ENCODE measurements at regions not wholly inside any gene's neighbourhood (a gene's known extent, or its start where the extent isn't known, plus 50 kb on each side); places are given as distances from the start of the nearest gene placed in this dataset.

- H3K9ac ChIP-seq (ENCODE audit: low read length) = no peak overlapping the region
- H3K4me3 ChIP-seq (ENCODE audit: low read depth, low read length, poor library complexity, severe bottlenecking) = no peak overlapping the region
- H3K36me3 ChIP-seq (ENCODE audit: insufficient read depth, low read length) = no peaks in the 10 kb centered on the region
- H3K79me2 ChIP-seq (ENCODE audit: insufficient read depth, low read length) = no peaks in the 10 kb centered on the region
- no peak overlapping the region for H3K4me2 ChIP-seq (ENCODE audit: low read length)
- H3K27ac ChIP-seq (ENCODE audit: low read depth, low read length, poor library complexity, severe bottlenecking) = no peak overlapping the region
- no peaks in the 10 kb centered on the region for H3K27me3 ChIP-seq (ENCODE audit: insufficient read depth, low read length)
- no peaks in the 10 kb centered on the region for H3F3A ChIP-seq (ENCODE audit: insufficient read depth, low read length)
- no peaks in the 10 kb centered on the region for H4K20me1 ChIP-seq (ENCODE audit: insufficient read depth, low read length)
- no peaks in the 10 kb centered on the region for H3K9me3 ChIP-seq (ENCODE audit: low read length)
- TF ChIP-seq CTCF (IDR thresholded peaks at IDR 0.05; ENCODE audit: low read length) (no peak), EZH2 (IDR thresholded peaks at IDR 0.05; ENCODE audit: borderline replicate concordance, low read length) (no peak)
- H2AFZ ChIP-seq (ENCODE audit: low read length) = no peak overlapping the region
- no peaks in the 10 kb centered on the region for H3K4me1 ChIP-seq (ENCODE audit: insufficient read depth, low read length, severe bottlenecking)
- H3K9me2 ChIP-seq (ENCODE audit: low read depth, low read length) = no peaks in the 10 kb centered on the region
These were observed 336.6 kb downstream of the EN1 start for GRCh38 chr2:118510807-118511206.

- TF ChIP-seq EZH2 (IDR thresholded peaks at IDR 0.05; ENCODE audit: borderline replicate concordance, low read length) (no peak), CTCF (IDR thresholded peaks at IDR 0.05; ENCODE audit: low read length) (no peak)
- no peak overlapping the region for H3K4me3 ChIP-seq (ENCODE audit: low read depth, low read length, poor library complexity, severe bottlenecking)
These were observed 338.0 kb downstream of the EN1 start for GRCh38 chr2:118509319-118510004.

GRCh38 chr2:118508282-118508681 lies 339.2 kb downstream of the EN1 start:
- no peak for TF ChIP-seq CTCF (IDR thresholded peaks at IDR 0.05; ENCODE audit: low read length)
- TF ChIP-seq EZH2 (IDR thresholded peaks at IDR 0.05; ENCODE audit: borderline replicate concordance, low read length) = no peak
- Histone ChIP-seq H2AFZ (ENCODE audit: low read length) (no peak overlapping the region), H3K27ac (ENCODE audit: low read depth, low read length, poor library complexity, severe bottlenecking) (no peak overlapping the region), H4K20me1 (ENCODE audit: insufficient read depth, low read length) (no peaks in the 10 kb centered on the region), H3K9ac (ENCODE audit: low read length) (no peak overlapping the region), H3K4me1 (ENCODE audit: insufficient read depth, low read length, severe bottlenecking) (no peaks in the 10 kb centered on the region), H3K27me3 (ENCODE audit: insufficient read depth, low read length) (no peaks in the 10 kb centered on the region), H3K36me3 (ENCODE audit: insufficient read depth, low read length) (no peaks in the 10 kb centered on the region), H3K4me2 (ENCODE audit: low read length) (no peak overlapping the region), H3K4me3 (ENCODE audit: low read depth, low read length, poor library complexity, severe bottlenecking) (no peak overlapping the region), H3K9me3 (ENCODE audit: low read length) (no peaks in the 10 kb centered on the region), H3K79me2 (ENCODE audit: insufficient read depth, low read length) (no peaks in the 10 kb centered on the region), H3F3A (ENCODE audit: insufficient read depth, low read length) (no peaks in the 10 kb centered on the region), H3K9me2 (ENCODE audit: low read depth, low read length) (no peaks in the 10 kb centered on the region)

More at GRCh38 chr2:118509319-118510004, 338.0 kb downstream of the EN1 start:
- Histone ChIP-seq H3K9me2 (ENCODE audit: low read depth, low read length) (no peaks in the 10 kb centered on the region), H3K9me3 (ENCODE audit: low read length) (no peaks in the 10 kb centered on the region), H3K36me3 (ENCODE audit: insufficient read depth, low read length) (no peaks in the 10 kb centered on the region), H3K27ac (ENCODE audit: low read depth, low read length, poor library complexity, severe bottlenecking) (no peak overlapping the region), H3K4me2 (ENCODE audit: low read length) (no peak overlapping the region), H3K9ac (ENCODE audit: low read length) (no peak overlapping the region), H4K20me1 (ENCODE audit: insufficient read depth, low read length) (no peaks in the 10 kb centered on the region), H2AFZ (ENCODE audit: low read length) (no peak overlapping the region), H3F3A (ENCODE audit: insufficient read depth, low read length) (no peaks in the 10 kb centered on the region), H3K27me3 (ENCODE audit: insufficient read depth, low read length) (no peaks in the 10 kb centered on the region), H3K79me2 (ENCODE audit: insufficient read depth, low read length) (no peaks in the 10 kb centered on the region), H3K4me1 (ENCODE audit: insufficient read depth, low read length, severe bottlenecking) (no peaks in the 10 kb centered on the region)
